Uterus (tissue), 3 donors: ENCODE measurements at regions not wholly inside any gene's neighbourhood (a gene's known extent, or its start where the extent isn't known, plus 50 kb on each side); places are given as distances from the start of the nearest gene placed in this dataset.

Experiments
- DNase-seq, 2 donors: peaks; one replicate each; pipeline ENCODE4 v3.0.0-alpha.2; 2019 to 2020
- H3K27ac ChIP-seq, 2 donors: fragments of 200-600 bp; sonication (generic); 1 replicate in 1 of 2; 2 replicates in 1 of 2; pipeline ENCODE4 v1.5.1; 2016 to 2018
- H3K27me3 ChIP-seq, 2 donors: fragments of 200-600 bp; sonication (generic); one replicate each; pipeline ENCODE4 v1.5.1; 2018 to 2019; ENCODE audit warnings: control low read depth in 1 of 2
- H3K36me3 ChIP-seq, 2 donors: fragments of 200-600 bp; sonication (generic); one replicate each; pipeline ENCODE4 v1.5.1; 2019; ENCODE audit warnings: control low read depth in 1 of 2
- H3K4me1 ChIP-seq, 2 donors: fragments of 200-600 bp; sonication (generic); one replicate each; pipeline ENCODE4 v1.5.1; 2018 to 2019; ENCODE audit warnings: control low read depth in 1 of 2
- H3K4me3 ChIP-seq, 2 donors: fragments of 200-600 bp; sonication (generic); 1 replicate in 1 of 2; 2 replicates in 1 of 2; pipeline ENCODE4 v1.5.1; 2018 to 2019; ENCODE audit warnings: mild to moderate bottlenecking in 1 of 2
- H3K9me3 ChIP-seq, 2 donors: fragments of 200-600 bp; sonication (generic); one replicate each; pipeline ENCODE4 v1.5.1; 2019; ENCODE audit warnings: control low read depth in 1 of 2
- POLR2A ChIP-seq, 2 donors: fragments of 450-650 bp; IDR thresholded peaks; one replicate each; pipeline ENCODE4 v1.6.1; 2016; ENCODE audit warnings: antibody characterized with exemption in 2 of 2, mild to moderate bottlenecking in 1 of 2, moderate library complexity in 1 of 2
- intact Hi-C: fragments of 100-400 bp; cut with DNase I; formaldehyde crosslinking; loops from one replicate; pipeline ENCODE4 v1.15.1; 2023; ENCODE audit warnings: low total_unique reads
- TF ChIP-seq, protein P1 (sequence below), 4 experiments: fragments of 200-600 bp in 2 of 4; fragments of 450-650 bp in 2 of 4; sonication (generic) in 2 of 4; IDR thresholded peaks; one replicate each; pipeline ENCODE4 v1.5.1; 2016 to 2019; ENCODE audit warnings: antibody characterized with exemption in 4 of 4, mild to moderate bottlenecking in 2 of 4, moderate library complexity in 1 of 4
- donor health status: DM: yes; HTN: yes; CAD: no.

DNA sequence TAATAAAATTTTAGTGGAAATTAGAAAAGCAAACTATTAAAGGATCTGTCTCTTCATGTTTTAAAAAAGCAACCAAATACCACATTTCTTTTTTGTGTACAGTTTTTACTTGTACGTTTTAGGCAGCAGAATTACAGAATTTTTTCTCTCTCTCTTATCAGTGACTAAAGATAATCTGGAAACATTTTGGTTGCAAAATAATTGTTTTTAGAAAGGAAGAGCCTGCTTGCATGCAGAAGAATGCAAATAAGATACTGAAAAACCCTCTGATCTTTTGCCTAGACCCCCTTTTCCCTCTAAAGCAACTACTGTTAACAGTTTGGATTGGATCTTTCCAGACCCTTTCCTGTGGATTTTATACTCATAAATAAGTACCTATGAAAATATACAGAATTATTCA lies 75.9 kb upstream of the SGCD start:
- DNase-seq = no peak
- Histone ChIP-seq H3K4me1 (no peaks in the 10 kb centered on the region), H3K27me3 (no peaks in the 10 kb centered on the region), H3K27ac (no peak overlapping the region), H3K36me3 (no peaks in the 10 kb centered on the region), H3K4me3 (no peak overlapping the region), H3K9me3 (no peaks in the 10 kb centered on the region)
- no peak for TF ChIP-seq POLR2A (IDR thresholded peaks at IDR 0.05)
- TF ChIP-seq, protein P1, sequence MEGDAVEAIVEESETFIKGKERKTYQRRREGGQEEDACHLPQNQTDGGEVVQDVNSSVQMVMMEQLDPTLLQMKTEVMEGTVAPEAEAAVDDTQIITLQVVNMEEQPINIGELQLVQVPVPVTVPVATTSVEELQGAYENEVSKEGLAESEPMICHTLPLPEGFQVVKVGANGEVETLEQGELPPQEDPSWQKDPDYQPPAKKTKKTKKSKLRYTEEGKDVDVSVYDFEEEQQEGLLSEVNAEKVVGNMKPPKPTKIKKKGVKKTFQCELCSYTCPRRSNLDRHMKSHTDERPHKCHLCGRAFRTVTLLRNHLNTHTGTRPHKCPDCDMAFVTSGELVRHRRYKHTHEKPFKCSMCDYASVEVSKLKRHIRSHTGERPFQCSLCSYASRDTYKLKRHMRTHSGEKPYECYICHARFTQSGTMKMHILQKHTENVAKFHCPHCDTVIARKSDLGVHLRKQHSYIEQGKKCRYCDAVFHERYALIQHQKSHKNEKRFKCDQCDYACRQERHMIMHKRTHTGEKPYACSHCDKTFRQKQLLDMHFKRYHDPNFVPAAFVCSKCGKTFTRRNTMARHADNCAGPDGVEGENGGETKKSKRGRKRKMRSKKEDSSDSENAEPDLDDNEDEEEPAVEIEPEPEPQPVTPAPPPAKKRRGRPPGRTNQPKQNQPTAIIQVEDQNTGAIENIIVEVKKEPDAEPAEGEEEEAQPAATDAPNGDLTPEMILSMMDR (IDR thresholded peaks at IDR 0.05) = no peak
- intact Hi-C loops = no loop called here

DNA sequence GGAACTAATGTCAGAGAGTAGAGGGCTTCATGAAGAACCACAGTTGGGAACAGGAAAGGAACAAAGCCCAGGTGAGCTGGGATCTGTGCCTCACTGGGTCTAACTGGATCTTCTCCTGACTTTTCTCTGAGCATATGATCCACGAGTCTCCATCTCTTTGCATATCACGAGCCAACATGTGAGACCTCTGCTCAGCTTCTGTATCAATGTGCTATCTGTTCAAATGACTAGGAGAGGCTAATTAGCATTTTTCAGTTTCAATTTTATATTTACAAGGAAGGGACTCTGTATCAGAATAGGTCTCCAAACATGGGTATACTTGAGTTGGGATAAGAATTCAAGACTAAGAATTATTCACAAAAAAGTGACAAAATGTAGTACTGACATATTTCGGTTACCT lies 73.8 kb upstream of the SGCD start:
- intact Hi-C loops = no loop called here
- TF ChIP-seq POLR2A (IDR thresholded peaks at IDR 0.05) = no peak
- TF ChIP-seq, protein P1 (IDR thresholded peaks at IDR 0.05) = no peak
- H3K27ac ChIP-seq = no peak overlapping the region

DNA sequence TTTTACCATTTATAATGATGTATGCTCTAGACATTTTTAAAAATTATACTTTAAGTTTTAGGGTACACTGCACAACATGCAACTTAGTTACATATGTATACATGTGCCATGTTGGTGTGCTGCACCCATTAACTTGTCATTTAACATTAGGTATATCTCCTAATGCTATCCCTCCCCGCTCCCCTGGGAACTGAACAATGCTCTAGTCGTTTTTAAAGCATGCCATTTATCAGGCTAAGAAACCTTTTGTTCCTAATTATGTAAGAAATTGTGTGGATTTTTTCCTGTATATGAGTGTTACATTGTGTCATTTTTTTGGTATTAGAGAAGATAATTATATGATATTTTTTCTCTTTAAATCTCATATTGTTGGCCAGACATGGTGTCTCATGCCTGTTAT lies 72.8 kb upstream of the SGCD start:
- TF ChIP-seq, protein P1 (IDR thresholded peaks at IDR 0.05) = no peak
- no peak for TF ChIP-seq POLR2A (IDR thresholded peaks at IDR 0.05)
- H3K4me3 ChIP-seq = no peak overlapping the region
- no peaks in the 10 kb centered on the region for H3K27me3 ChIP-seq
- DNase-seq = no peak
- H3K36me3 ChIP-seq = no peaks in the 10 kb centered on the region
- intact Hi-C loops = no loop called here
- no peaks in the 10 kb centered on the region for H3K4me1 ChIP-seq
- no peaks in the 10 kb centered on the region for H3K9me3 ChIP-seq
- H3K27ac ChIP-seq = no peak overlapping the region

More for the DNA sequence above, 73.8 kb upstream of the SGCD start:
- Histone ChIP-seq H3K27me3 (no peaks in the 10 kb centered on the region), H3K4me1 (no peaks in the 10 kb centered on the region), H3K36me3 (no peaks in the 10 kb centered on the region), H3K4me3 (no peak overlapping the region), H3K9me3 (no peaks in the 10 kb centered on the region)
- DNase-seq = no peak

DNA sequence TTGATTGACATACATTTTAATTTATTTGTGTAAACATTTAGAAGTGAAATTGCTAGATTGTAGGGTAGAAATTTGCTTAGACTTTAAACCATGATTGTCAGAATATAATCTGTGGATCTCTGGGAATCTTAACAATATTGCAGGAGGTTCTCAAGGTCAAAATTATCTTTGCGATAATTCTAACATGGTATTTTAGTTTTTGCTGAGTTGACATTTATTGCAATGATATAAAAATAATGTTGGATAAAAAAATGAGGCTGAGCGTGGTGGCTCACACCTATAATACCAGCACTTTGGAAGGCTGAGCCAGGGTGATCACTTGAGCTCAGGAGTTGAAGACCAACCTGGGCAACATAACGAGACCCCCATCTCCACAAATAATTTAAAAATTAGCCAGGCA lies 70.3 kb upstream of the SGCD start:
- no peak overlapping the region for H3K4me3 ChIP-seq
- TF ChIP-seq, protein P1 (IDR thresholded peaks at IDR 0.05) = no peak
- TF ChIP-seq POLR2A (IDR thresholded peaks at IDR 0.05) = no peak
- no peaks in the 10 kb centered on the region for H3K9me3 ChIP-seq
- intact Hi-C loops = no loop called here
- no peak overlapping the region for H3K27ac ChIP-seq
- no peaks in the 10 kb centered on the region for H3K36me3 ChIP-seq
- DNase-seq = no peak
- no peaks in the 10 kb centered on the region for H3K4me1 ChIP-seq
- H3K27me3 ChIP-seq = no peaks in the 10 kb centered on the region

DNA sequence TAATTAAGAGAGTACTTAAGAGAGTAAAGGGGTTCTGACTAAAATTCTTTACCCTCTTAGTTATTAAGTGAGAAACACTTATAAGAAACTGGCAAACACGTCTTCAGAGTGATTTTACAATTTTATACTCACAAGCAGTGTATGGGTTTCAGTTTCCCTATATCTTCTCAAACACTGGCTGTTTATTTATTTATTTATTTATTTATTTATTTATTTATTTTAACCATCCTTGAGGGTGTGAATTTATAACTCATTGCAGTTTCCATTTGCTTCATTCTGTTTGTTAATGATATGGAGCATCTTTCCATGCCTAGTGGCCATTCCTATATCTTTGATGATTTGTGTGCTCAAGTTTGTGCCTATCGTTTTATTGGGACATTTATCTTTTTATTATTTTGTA lies 68.0 kb upstream of the SGCD start:
- intact Hi-C loops = no loop called here
- no peaks in the 10 kb centered on the region for H3K36me3 ChIP-seq
- no peak for DNase-seq
- no peaks in the 10 kb centered on the region for H3K4me1 ChIP-seq
- no peaks in the 10 kb centered on the region for H3K27me3 ChIP-seq
- no peaks in the 10 kb centered on the region for H3K9me3 ChIP-seq
- H3K27ac ChIP-seq = no peak overlapping the region
- no peak overlapping the region for H3K4me3 ChIP-seq
- no peak for TF ChIP-seq POLR2A (IDR thresholded peaks at IDR 0.05)
- TF ChIP-seq, protein P1 (IDR thresholded peaks at IDR 0.05) = no peak
